ENCODE measurements at regions not wholly inside any gene's neighbourhood (a gene's known extent, or its start where the extent isn't known, plus 50 kb on each side); places are given as distances from the start of the nearest gene placed in this dataset.

DNA sequence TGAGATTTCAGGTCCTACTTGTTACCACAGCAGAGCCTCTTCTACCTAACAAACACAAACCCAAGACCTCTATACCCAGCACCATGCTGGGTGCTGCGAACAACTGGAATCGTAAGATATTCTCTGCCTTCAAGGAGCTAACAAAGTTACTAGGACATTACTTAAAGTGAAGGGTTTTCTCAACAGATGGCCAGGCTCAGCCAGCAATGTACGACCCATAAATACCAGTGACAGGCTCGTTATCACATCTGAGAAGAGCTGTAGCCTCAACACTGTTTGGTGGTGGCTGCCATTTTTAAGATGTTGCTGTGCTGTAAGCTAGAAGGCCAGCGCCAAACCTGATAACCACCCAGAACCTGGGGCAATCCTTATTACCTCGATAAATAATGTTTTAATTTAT, 406.5 kb downstream of the KIF16B start:
- in situ Hi-C loops (cut with MboI), result no loop called here
- H2AFZ ChIP-seq (ENCODE audit: control insufficient read depth, low read depth, low read length), result no peak overlapping the region
- intact Hi-C loops (cut with micrococcal nuclease; ENCODE audit: unreplicated experiment), result no loop called here
- ChIA-PET CTCF (interaction anchor here (1.1 kb wide), 1 partner anchor 8 kb away, joined by 3 read pairs; no protein-coding TSS in a partner anchor), POLR2A (no interaction called here), SMC1A (ENCODE audit: uncharacterized antibody, unreplicated experiment) (no interaction called here), RAD21 (ENCODE audit: unreplicated experiment) (no interaction called here)
- H3K27ac ChIP-seq (ENCODE audit: control insufficient read depth, insufficient read depth), result no peak overlapping the region
- WGBS (ENCODE audit: insufficient coverage, insufficient replicate concordance, low lambda C conversion rate, missing lambda C conversion rate), result 46% methylated on average over 6 of the region's 6 CpGs
- H3K4me3 ChIP-seq, result no peak overlapping the region
- no peak for FAIRE-seq
- TF ChIP-seq SRF (IDR thresholded peaks at IDR 0.05; ENCODE audit: low read depth in 2 of 2, low read length in 2 of 2) (no peak), ZNF384 (IDR thresholded peaks at IDR 0.05; ENCODE audit: borderline replicate concordance, low read depth, low read length) (no peak), RCOR1 (conservative IDR thresholded peaks at IDR 0.05; ENCODE audit: low read depth, low read length) (no peak), MYB (IDR thresholded peaks at IDR 0.05; ENCODE audit: borderline replicate concordance, low read depth, low read length) (no peak), KAT2A (conservative IDR thresholded peaks at IDR 0.05; ENCODE audit: control insufficient read depth, low read depth, low read length) (no peak), CHD2 (IDR thresholded peaks at IDR 0.05; ENCODE audit: borderline replicate concordance, low read depth, low read length) (no peak), STAT1 (conservative IDR thresholded peaks at IDR 0.05) (no peak), JUND (IDR thresholded peaks at IDR 0.05; ENCODE audit: low read depth, low read length) (no peak), POLR2A (IDR thresholded peaks at IDR 0.05; ENCODE audit: low read depth, low read length) (no peak), SIX5 (IDR thresholded peaks at IDR 0.05; ENCODE audit: low read depth, low read length, severe bottlenecking) (no peak), CBFB (IDR thresholded peaks at IDR 0.05; ENCODE audit: low read depth) (no peak)
- TF ChIP-seq, protein P1, sequence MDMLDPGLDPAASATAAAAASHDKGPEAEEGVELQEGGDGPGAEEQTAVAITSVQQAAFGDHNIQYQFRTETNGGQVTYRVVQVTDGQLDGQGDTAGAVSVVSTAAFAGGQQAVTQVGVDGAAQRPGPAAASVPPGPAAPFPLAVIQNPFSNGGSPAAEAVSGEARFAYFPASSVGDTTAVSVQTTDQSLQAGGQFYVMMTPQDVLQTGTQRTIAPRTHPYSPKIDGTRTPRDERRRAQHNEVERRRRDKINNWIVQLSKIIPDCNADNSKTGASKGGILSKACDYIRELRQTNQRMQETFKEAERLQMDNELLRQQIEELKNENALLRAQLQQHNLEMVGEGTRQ (IDR thresholded peaks at IDR 0.05; ENCODE audit: borderline replicate concordance, low read depth, low read length), result no peak
- no peaks in the 10 kb centered on the region for H3K79me2 ChIP-seq (ENCODE audit: control insufficient read depth, insufficient read depth, low read length)
- no peak for ATAC-seq
- BruUV-seq (replicated peaks), result no TSS peak
- no peak overlapping the region for H3K9ac ChIP-seq (ENCODE audit: control insufficient read depth, insufficient read depth, low read length)
- no peaks in the 10 kb centered on the region for H4K20me1 ChIP-seq (ENCODE audit: control insufficient read depth, insufficient read depth)
- no peaks in the 10 kb centered on the region for H3K36me3 ChIP-seq (ENCODE audit: control insufficient read depth in 2 of 2, insufficient read depth in 2 of 2, low read length in 1 of 2)
- H3K27me3 ChIP-seq (replicated peaks in 1 of 2; ENCODE audit: control insufficient read depth in 2 of 2, insufficient read depth in 2 of 2, low read length in 1 of 2), result no peaks in the 10 kb centered on the region
- no peak for DNase-seq (ENCODE audit: low read depth, low spot score)
- H3K4me2 ChIP-seq (ENCODE audit: control insufficient read depth, insufficient read depth), result no peak overlapping the region
- H3K4me1 ChIP-seq (ENCODE audit: control insufficient read depth, insufficient read depth, low read length), result no peaks in the 10 kb centered on the region
- H3K9me3 ChIP-seq (replicated peaks; ENCODE audit: control insufficient read depth, insufficient read depth, low read length), result no peaks in the 10 kb centered on the region; the same call in 2 of the 3 replicates
